IPS DF 4.7 (cell line): ENCODE measurements at regions not wholly inside any gene's neighbourhood (a gene's known extent, or its start where the extent isn't known, plus 50 kb on each side); places are given as distances from the start of the nearest gene placed in this dataset.

Experiments used
- DNase-seq: peaks from one replicate; pipeline ENCODE4 v3.0.0-alpha.2; 2013; ENCODE audit warnings: low spot score; ENCODE audit errors: extremely low read depth

GRCh38 chr7:46739518-46740234 is 818.6 kb upstream of the IGFBP3 start:
- DNase-seq: no peak

DNA sequence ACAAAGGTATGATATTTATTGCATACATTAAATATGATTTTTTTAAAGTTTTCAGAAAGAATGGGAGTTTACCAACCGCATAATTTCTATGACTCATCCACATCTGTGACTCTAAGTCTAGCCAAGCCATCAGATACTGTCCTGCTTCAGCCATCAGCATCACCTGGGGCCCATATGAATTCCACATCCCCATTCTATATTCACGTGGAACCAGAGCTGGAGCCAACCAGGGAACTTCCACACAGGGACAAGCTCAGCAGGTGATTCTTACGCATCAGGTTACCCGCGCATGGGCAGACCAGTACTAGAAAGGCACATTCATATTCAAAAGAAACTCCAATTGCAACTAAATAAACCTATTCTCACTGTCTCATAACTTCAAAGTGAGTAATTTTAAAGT is 817.7 kb upstream of the IGFBP3 start:
- no peak for DNase-seq

- DNase-seq: no peak
These were observed 817.1 kb upstream of the IGFBP3 start for GRCh38 chr7:46738165-46738564.

DNA sequence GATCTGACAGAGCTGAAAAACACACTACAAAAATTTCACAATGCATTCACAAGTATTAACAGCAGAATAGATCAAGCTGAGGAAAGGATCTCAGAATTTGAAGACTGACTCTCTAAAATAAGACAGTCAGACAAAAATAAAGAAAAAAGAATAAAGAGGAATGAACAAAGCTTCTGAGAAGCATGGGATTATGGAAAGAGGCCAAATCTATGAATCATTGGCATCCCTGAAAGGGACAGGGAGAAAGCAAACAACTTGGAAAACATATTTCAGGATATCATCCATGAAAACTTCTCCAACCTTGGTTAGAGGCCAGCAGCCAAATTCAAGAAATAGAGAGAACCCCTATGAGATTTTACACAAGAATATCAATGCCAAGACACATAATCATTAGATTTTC is 804.8 kb upstream of the IGFBP3 start:
- DNase-seq: no peak

GRCh38 chr7:46725136-46725535 is 804.1 kb upstream of the IGFBP3 start:
- DNase-seq: no peak

GRCh38 chr7:46723742-46724141 is 802.7 kb upstream of the IGFBP3 start:
- DNase-seq: no peak

GRCh38 chr7:46723003-46723402 is 801.9 kb upstream of the IGFBP3 start:
- no peak for DNase-seq

DNA sequence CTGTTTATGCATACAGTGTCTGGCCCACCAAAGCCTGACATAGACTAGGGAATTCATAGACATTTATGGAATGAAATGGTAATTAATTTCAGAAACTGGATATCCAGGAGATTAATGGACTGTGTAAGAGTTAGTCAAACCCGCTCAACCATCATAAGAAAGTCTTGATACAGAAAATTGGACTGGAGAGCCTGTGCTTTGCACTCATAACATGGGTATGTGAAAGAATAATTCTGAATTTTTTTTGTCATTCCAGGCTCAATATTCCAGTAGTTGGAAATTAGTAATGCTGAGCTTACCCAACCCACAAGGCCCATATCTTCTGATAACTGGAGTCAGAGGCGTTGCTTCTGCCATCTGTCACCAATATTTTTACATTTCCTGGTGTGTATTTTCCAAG is 799.7 kb upstream of the IGFBP3 start:
- DNase-seq: no peak

DNA sequence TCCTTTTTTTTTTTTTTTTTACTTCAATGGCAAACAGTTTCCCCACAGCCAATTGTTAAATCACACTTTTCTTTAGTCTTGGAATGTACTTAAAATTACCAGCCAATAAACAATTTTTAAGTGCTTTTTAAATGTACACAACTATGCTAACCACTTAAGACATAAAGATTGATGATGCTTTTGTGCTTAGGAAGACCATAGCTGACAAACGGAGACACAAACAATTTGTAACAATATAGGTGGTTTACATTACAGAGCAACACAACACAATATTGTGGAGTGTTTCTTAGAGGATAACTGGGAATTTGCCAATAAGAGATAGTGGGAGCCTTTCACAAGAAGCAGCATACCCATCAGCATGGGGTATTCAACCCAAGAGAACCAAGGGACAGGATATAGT is 798.5 kb upstream of the IGFBP3 start:
- no peak for DNase-seq

DNA sequence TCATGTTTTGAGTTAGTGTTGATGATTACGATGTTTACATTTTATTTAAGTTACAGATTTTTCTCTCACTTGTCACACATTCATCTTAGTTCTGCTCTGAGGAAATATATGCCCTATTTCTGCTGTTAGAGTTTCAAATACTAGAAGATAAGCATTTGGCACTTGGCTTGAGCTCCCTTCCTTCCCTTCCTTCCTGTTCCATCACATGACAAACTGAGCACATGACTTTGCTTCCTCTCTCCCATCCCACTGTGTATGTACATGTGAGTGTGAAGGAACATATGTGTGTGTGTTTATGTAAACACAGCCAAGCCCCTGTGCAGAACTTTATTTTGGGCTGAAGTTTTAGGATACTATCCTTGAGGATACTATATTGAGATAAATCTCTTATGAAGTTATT is 795.9 kb upstream of the IGFBP3 start:
- DNase-seq: no peak

GRCh38 chr7:46715579-46715978 is 794.5 kb upstream of the IGFBP3 start:
- no peak for DNase-seq

GRCh38 chr7:46714904-46715303 is 793.8 kb upstream of the IGFBP3 start:
- no peak for DNase-seq

DNA sequence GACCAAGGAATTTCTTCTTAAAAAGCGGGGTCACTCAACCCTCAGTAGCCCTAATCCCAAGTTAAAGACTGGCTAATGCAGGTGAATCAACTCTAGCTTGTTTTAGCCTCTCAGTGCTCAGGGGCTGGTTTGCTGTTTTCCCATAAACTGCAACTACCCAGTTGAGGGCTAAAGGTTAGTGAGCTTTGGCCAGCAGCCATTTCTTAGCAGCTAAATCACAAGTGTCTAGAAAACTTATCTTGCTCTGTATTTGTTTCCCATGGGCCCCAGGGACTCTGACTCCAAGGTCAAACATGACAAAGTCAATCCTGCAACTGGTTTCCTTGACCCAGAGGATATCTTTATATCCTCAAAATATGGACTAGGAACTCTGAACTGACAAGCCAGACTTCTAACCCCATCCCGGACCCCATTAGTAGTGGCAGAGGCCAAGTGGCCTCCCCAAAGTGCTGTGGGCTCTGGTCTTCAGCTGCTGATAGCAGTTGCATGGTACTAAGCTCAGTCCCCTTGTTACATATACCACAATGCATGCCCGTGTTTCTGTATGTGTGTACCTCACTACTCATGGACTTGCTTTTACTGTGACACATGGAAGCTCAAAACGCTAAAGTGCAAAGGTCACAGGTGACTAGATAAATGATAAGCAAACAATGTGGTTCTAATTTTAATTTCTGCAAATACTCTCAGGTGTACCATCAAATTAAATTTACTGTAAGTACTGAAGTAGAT is 793.0 kb upstream of the IGFBP3 start:
- no peak for DNase-seq

DNA sequence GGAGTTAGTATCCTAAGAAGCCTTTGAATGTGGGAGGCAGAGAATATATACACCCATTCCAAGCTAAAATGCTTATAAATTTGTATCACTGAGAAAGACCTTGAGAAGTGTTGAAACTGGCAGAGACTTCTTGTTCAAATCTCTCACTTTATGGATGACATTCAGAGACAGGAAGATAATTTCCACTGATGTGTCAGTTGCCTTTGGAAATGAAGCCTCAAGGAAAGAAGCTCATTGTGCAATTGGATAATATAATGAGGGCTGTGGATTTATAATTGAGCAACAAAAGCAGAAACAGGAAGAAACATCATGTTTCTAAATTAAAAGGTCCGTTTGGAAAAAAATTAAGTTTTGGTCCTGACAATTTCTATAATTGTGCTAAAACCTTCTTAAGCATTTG is 789.9 kb upstream of the IGFBP3 start:
- DNase-seq: no peak

GRCh38 chr7:46707973-46708372 is 786.9 kb upstream of the IGFBP3 start:
- DNase-seq: no peak

DNA sequence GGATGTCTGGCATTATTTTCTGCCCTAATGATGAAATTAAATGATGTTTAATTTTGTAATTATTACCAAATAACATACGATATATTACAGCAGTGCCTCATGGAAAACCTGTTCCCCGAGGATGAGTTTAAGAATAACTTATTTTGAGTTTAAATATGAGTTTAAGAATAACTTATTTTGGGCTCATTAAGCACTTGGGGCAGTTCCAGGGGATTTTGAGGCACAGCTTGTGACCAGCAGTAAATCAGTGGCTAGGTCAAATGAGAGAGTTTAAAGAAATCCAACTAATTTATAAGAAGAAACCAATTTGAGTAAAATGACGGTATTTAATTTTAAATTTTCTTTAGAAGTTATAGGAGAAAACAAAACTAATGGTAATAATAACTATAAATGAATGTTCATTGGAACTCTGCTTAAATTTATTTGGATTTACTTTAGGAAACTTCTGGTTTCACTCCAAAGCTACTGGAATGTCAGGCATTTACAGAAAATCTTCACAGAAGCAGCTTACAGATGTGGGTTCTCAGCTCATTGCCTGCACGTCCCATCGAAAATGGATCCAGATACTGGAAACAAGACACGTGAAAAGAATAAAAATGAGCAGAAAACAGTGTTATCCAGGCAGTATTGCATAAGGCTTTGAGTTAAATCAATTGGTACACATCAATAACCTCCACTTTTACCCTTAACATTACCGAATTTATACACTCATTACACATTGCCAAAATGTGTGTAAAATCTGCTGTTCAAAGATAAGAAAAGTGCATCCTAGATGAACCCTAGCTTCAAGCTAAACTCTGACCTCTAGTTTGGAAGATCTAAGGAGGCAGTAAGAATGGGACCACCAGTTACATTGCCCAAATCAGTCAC is 784.5 kb upstream of the IGFBP3 start:
- DNase-seq: no peak

- no peak for DNase-seq
These were observed 775.7 kb upstream of the IGFBP3 start for GRCh38 chr7:46696741-46697140.

DNA sequence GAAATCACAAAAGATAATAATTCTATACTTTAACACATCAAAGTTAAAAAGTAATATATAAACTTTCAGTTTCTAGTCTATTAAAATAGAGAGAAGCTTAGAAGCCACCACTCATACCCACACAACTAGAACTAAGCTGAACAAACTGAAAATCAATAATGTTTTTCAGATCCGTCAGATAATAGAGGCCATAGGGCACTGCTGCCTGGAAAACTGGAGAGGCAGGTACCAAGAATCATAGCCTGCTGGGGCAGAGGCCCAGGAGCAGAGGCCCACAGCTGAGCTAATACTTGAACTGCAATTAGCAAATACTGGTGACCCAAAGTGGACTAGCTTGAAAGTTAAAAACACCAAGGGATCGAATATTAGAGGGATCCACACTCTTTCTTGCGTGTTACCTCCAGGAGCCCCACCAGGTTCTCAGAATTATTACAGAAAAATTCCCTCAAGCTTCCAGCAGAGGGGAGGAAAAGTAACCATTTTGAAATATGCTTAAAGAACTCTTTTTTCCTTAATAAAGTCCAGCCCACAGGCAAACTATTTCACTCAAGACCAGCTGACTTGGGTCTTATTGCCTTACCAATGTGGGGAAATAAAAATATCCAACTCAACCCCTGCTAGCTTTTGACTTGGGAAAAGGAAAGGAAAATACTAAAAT is 774.1 kb upstream of the IGFBP3 start:
- DNase-seq: no peak

- no peak for DNase-seq
These were observed 773.0 kb upstream of the IGFBP3 start for GRCh38 chr7:46694058-46694457.

- DNase-seq: no peak
These were observed 766.1 kb upstream of the IGFBP3 start for GRCh38 chr7:46687203-46687602.

DNA sequence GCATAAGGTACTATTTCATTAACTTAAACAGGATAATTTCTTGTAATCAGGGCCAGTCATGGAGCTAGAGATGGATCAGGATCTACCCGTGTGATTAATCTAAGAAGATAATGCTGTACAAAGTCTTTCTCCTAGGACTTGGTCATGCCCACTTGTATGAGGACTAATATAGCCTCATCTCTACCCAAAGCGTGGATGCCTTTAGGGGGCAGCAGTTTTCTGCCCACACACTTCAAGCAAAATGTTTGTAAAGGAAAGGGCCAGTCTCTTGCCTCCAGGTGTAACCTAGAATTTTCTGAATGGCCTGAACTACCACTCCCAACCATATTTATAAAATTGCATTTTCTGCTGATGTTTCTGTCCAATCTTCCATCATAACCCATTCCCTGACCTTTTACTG is 764.0 kb upstream of the IGFBP3 start:
- DNase-seq: no peak
